Cardiac fibroblast (primary cell): ENCODE measurements at regions not wholly inside any gene's neighbourhood (a gene's known extent, or its start where the extent isn't known, plus 50 kb on each side); places are given as distances from the start of the nearest gene placed in this dataset.

Source experiments
- DNase-seq, 2 donors: peaks; one replicate each; pipeline versions ENCODE4 v3.0.0 to v3.0.0-alpha.2; 2010; ENCODE audit warnings: low read depth in 2 of 2
- H3K4me3 ChIP-seq, 2 donors: replicated peaks in 1 of 2; 1 replicate in 1 of 2; 2 replicates in 1 of 2; pipeline ENCODE4 v1.5.1; 2011; ENCODE audit warnings: low read depth in 2 of 2, low read length in 2 of 2, mild to moderate bottlenecking in 2 of 2, moderate library complexity in 1 of 2
- CTCF ChIP-seq: IDR thresholded peaks from one replicate; pipeline ENCODE4 v1.5.1; 2011; ENCODE audit warnings: low read depth, mild to moderate bottlenecking, low read length, inconsistent platforms

GRCh38 chr3:35944926-35945710, 305.8 kb downstream of the ARPP21 start:
- H3K4me3 ChIP-seq, result no peak overlapping the region
- no peak for TF ChIP-seq CTCF
- DNase-seq, result peak in 1 of 2 donors; percentile 61

- peak; percentile 67 to 73 for DNase-seq
- no peak overlapping the region for H3K4me3 ChIP-seq
These were observed 307.0 kb downstream of the ARPP21 start for GRCh38 chr3:35946121-35946853.

GRCh38 chr3:35946854-35947515, 307.7 kb downstream of the ARPP21 start:
- TF ChIP-seq CTCF, result no peak

More at GRCh38 chr3:35946121-35946853, 307.0 kb downstream of the ARPP21 start:
- peak; percentile 33 for TF ChIP-seq CTCF

GRCh38 chr3:35950021-35950420, 310.7 kb downstream of the ARPP21 start:
- no peak for TF ChIP-seq CTCF
- DNase-seq, result no peak
- H3K4me3 ChIP-seq, result no peak overlapping the region

More at GRCh38 chr3:35946854-35947515, 307.7 kb downstream of the ARPP21 start:
- H3K4me3 ChIP-seq, result no peak overlapping the region
- no peak for DNase-seq

- DNase-seq, result no peak
- no peak overlapping the region for H3K4me3 ChIP-seq
- no peak for TF ChIP-seq CTCF
These were observed 315.1 kb downstream of the ARPP21 start for GRCh38 chr3:35954413-35954812.

- DNase-seq, result peak; percentile 65 to 67
- peak; percentile 50 for TF ChIP-seq CTCF
- no peak overlapping the region for H3K4me3 ChIP-seq
These were observed 326.6 kb downstream of the ARPP21 start for GRCh38 chr3:35965908-35966307.
